GM23248 (cell line): ENCODE measurements at regions not wholly inside any gene's neighbourhood (a gene's known extent, or its start where the extent isn't known, plus 50 kb on each side); places are given as distances from the start of the nearest gene placed in this dataset.

Experiments
- DNase-seq: peaks from one replicate; pipeline ENCODE4 v3.0.0-alpha.2; 2015
- H2AFZ ChIP-seq: fragments of 200-600 bp; sonication (generic); 2 replicates; pipeline ENCODE4 v1.6.1; 2016; ENCODE audit warnings: antibody characterized with exemption
- H3F3A ChIP-seq: fragments of 200-600 bp; sonication (generic); 2 replicates; pipeline ENCODE4 v1.6.1; 2016; ENCODE audit warnings: mild to moderate bottlenecking, antibody characterized with exemption, mixed run types; ENCODE audit not compliant: insufficient read depth
- H3K27ac ChIP-seq: fragments of 200-600 bp; sonication (generic); 2 replicates; pipeline ENCODE4 v1.5.1; 2016; ENCODE audit warnings: mild to moderate bottlenecking
- H3K27me3 ChIP-seq: fragments of 200-600 bp; sonication (generic); replicated peaks from 2 replicates; pipeline ENCODE4 v1.6.1; 2016; ENCODE audit warnings: mild to moderate bottlenecking; ENCODE audit not compliant: insufficient read depth
- H3K36me3 ChIP-seq: fragments of 200-600 bp; sonication (generic); 2 replicates; pipeline ENCODE4 v1.6.1; 2016; ENCODE audit warnings: low read depth, mild to moderate bottlenecking
- H3K4me1 ChIP-seq: fragments of 200-600 bp; sonication (generic); 2 replicates; pipeline ENCODE4 v1.6.1; 2016; ENCODE audit warnings: mild to moderate bottlenecking; ENCODE audit not compliant: insufficient read depth
- H3K4me2 ChIP-seq: fragments of 200-600 bp; sonication (generic); one replicate; pipeline ENCODE4 v1.6.1; 2016; ENCODE audit warnings: mild to moderate bottlenecking; ENCODE audit not compliant: unreplicated experiment
- H3K4me3 ChIP-seq: fragments of 200-600 bp; sonication (generic); 2 replicates; pipeline ENCODE4 v1.5.1; 2016; ENCODE audit warnings: mild to moderate bottlenecking
- H3K79me2 ChIP-seq: fragments of 200-600 bp; sonication (generic); 2 replicates; pipeline ENCODE4 v1.6.1; 2016; ENCODE audit warnings: mild to moderate bottlenecking; ENCODE audit not compliant: insufficient read depth
- H3K9ac ChIP-seq: fragments of 200-600 bp; sonication (generic); 2 replicates; pipeline ENCODE4 v1.6.1; 2016; ENCODE audit warnings: mild to moderate bottlenecking
- H3K9me2 ChIP-seq: fragments of 200-600 bp; sonication (generic); 2 replicates; pipeline ENCODE4 v1.6.1; 2016; ENCODE audit warnings: mixed run types, mild to moderate bottlenecking, moderate library complexity; ENCODE audit not compliant: insufficient read depth
- H3K9me3 ChIP-seq: fragments of 200-600 bp; sonication (generic); one replicate; pipeline ENCODE4 v1.6.1; 2017; ENCODE audit warnings: low read depth
- H4K20me1 ChIP-seq: fragments of 200-600 bp; sonication (generic); 2 replicates; pipeline ENCODE4 v1.6.0; 2016; ENCODE audit not compliant: insufficient read depth
- EZH2 ChIP-seq: fragments of 200-600 bp; sonication (generic); IDR thresholded peaks from 2 replicates; pipeline ENCODE4 v1.6.1; 2018; ENCODE audit warnings: antibody characterized with exemption, mild to moderate bottlenecking; ENCODE audit not compliant: insufficient read depth, poor library complexity, severe bottlenecking
- EZH2phosphoT487 ChIP-seq: fragments of 200-600 bp; sonication (generic); IDR thresholded peaks from 2 replicates; pipeline ENCODE4 v1.6.1; 2018; ENCODE audit warnings: antibody characterized with exemption, moderate library complexity, mild to moderate bottlenecking, low read depth; ENCODE audit not compliant: insufficient read depth
- WGBS, 2 experiments: methylation state at CpG; one replicate each; pipeline ENCODE4 v1.1.6; 2015 to 2017; ENCODE audit warnings: low lambda C conversion rate in 2 of 2, low coverage in 1 of 2; ENCODE audit errors: missing lambda C conversion rate in 2 of 2; 5-methylcytosine and 5-hydroxymethylcytosine counted together
- in situ Hi-C: fragments of 300-500 bp; cut with MboI; formaldehyde crosslinking; loops from 2 replicates; pipeline ENCODE4 v1.15.0; 2020

- in situ Hi-C loops, result no loop called here
- Histone ChIP-seq H3K36me3 (no peaks in the 10 kb centered on the region), H3K27me3 (no peaks in the 10 kb centered on the region), H3F3A (no peaks in the 10 kb centered on the region), H3K27ac (no peak overlapping the region), H3K79me2 (no peaks in the 10 kb centered on the region), H4K20me1 (no peaks in the 10 kb centered on the region), H3K9me3 (no peaks in the 10 kb centered on the region), H3K4me2 (no peak overlapping the region), H3K9ac (no peak overlapping the region), H3K4me3 (no peak overlapping the region), H3K9me2 (no peaks in the 10 kb centered on the region), H3K4me1 (no peaks in the 10 kb centered on the region), H2AFZ (no peak overlapping the region)
- 15 to 20% methylated on average over 3 of the region's 3 CpGs for WGBS, 2 experiments
- no peak for DNase-seq
- TF ChIP-seq EZH2phosphoT487 (no peak), EZH2 (no peak)
These were observed 344.3 kb downstream of the EDEM1 start for GRCh38 chr3:5531741-5532290.

- H3K4me3 ChIP-seq, result no peak overlapping the region
- no peaks in the 10 kb centered on the region for H3K4me1 ChIP-seq
- H3K27ac ChIP-seq, result no peak overlapping the region
- peaks cover 6% of the 10 kb centered on the region; the same call in 1 of the 2 replicates for H3F3A ChIP-seq
- no peaks in the 10 kb centered on the region for H3K9me2 ChIP-seq
- 88% methylated on average over 13 of the region's 13 CpGs for WGBS, 2 experiments
- no peak overlapping the region for H3K4me2 ChIP-seq
- H3K9me3 ChIP-seq, result peaks cover 11% of the 10 kb centered on the region
- no peak overlapping the region for H3K9ac ChIP-seq
- no peak for DNase-seq
- H4K20me1 ChIP-seq, result no peaks in the 10 kb centered on the region
- no peaks in the 10 kb centered on the region for H3K79me2 ChIP-seq
- H3K36me3 ChIP-seq, result no peaks in the 10 kb centered on the region
- H3K27me3 ChIP-seq, result no peaks in the 10 kb centered on the region
- in situ Hi-C loops, result no loop called here
- no peak for TF ChIP-seq EZH2phosphoT487
- no peak for TF ChIP-seq EZH2
- no peak overlapping the region for H2AFZ ChIP-seq
These were observed 353.0 kb downstream of the EDEM1 start for GRCh38 chr3:5540532-5540931.

GRCh38 chr3:5542472-5542871 is 355.0 kb downstream of the EDEM1 start:
- Histone ChIP-seq H2AFZ (no peak overlapping the region), H3K4me2 (no peak overlapping the region), H3K27me3 (no peaks in the 10 kb centered on the region), H3K9ac (no peak overlapping the region), H3K36me3 (no peaks in the 10 kb centered on the region), H3K9me3 (peaks cover 11% of the 10 kb centered on the region), H3K4me3 (no peak overlapping the region), H3F3A (peaks cover 6% of the 10 kb centered on the region; the same call in 1 of the 2 replicates), H4K20me1 (no peaks in the 10 kb centered on the region), H3K79me2 (no peaks in the 10 kb centered on the region), H3K4me1 (no peaks in the 10 kb centered on the region), H3K27ac (no peak overlapping the region), H3K9me2 (no peaks in the 10 kb centered on the region)
- WGBS, 2 experiments, result 42 to 44% methylated on average over 2 of the region's 2 CpGs
- TF ChIP-seq EZH2phosphoT487, result no peak
- TF ChIP-seq EZH2, result no peak
- no peak for DNase-seq
- in situ Hi-C loops, result no loop called here

- Histone ChIP-seq H3F3A (peaks cover 6% of the 10 kb centered on the region; the same call in 1 of the 2 replicates), H3K79me2 (no peaks in the 10 kb centered on the region), H3K4me1 (no peaks in the 10 kb centered on the region), H2AFZ (no peak overlapping the region), H4K20me1 (no peaks in the 10 kb centered on the region), H3K27me3 (no peaks in the 10 kb centered on the region), H3K9me2 (no peaks in the 10 kb centered on the region), H3K4me3 (no peak overlapping the region), H3K27ac (no peak overlapping the region), H3K36me3 (no peaks in the 10 kb centered on the region), H3K4me2 (no peak overlapping the region), H3K9me3 (peaks cover 11% of the 10 kb centered on the region), H3K9ac (no peak overlapping the region)
- 25 to 32% methylated on average over 1 of the region's 1 CpG for WGBS, 2 experiments
- DNase-seq, result no peak
- in situ Hi-C loops, result no loop called here
- TF ChIP-seq EZH2, result no peak
These were observed 355.5 kb downstream of the EDEM1 start for GRCh38 chr3:5543047-5543446.

GRCh38 chr3:5545719-5546118 is 358.2 kb downstream of the EDEM1 start:
- Histone ChIP-seq H3K4me3 (no peak overlapping the region), H4K20me1 (no peaks in the 10 kb centered on the region), H3K27ac (no peak overlapping the region), H3K9me3 (peaks cover 11% of the 10 kb centered on the region), H3K36me3 (no peaks in the 10 kb centered on the region), H2AFZ (no peak overlapping the region), H3K27me3 (no peaks in the 10 kb centered on the region), H3K9me2 (no peaks in the 10 kb centered on the region), H3K4me1 (no peaks in the 10 kb centered on the region), H3K9ac (no peak overlapping the region), H3F3A (0 out of 2 replicates have a peak, but pooled peaks cover under 1% of the 10 kb centered on the region), H3K79me2 (no peaks in the 10 kb centered on the region), H3K4me2 (no peak overlapping the region)
- in situ Hi-C loops, result no loop called here
- 22 to 33% methylated on average over 1 of the region's 1 CpG for WGBS, 2 experiments
- no peak for DNase-seq
- no peak for TF ChIP-seq EZH2
- no peak for TF ChIP-seq EZH2phosphoT487
